GM12891 (cell line): ENCODE measurements at regions not wholly inside any gene's neighbourhood (a gene's known extent, or its start where the extent isn't known, plus 50 kb on each side); places are given as distances from the start of the nearest gene placed in this dataset.

ENCODE experiments used
- PAX5 ChIP-seq: IDR thresholded peaks from 2 replicates; pipeline ENCODE4 v1.6.1; 2011; ENCODE audit warnings: low read length, moderate library complexity, mild to moderate bottlenecking; ENCODE audit not compliant: insufficient read depth, severe bottlenecking
- POLR2A ChIP-seq: IDR thresholded peaks from 2 replicates; pipeline ENCODE4 v1.6.1; 2011; ENCODE audit warnings: low read depth, low read length, control low read depth
- POLR2AphosphoS5 ChIP-seq: IDR thresholded peaks from 2 replicates; pipeline ENCODE4 v1.6.1; 2011; ENCODE audit warnings: low read depth, low read length, control low read depth
- POU2F2 ChIP-seq: IDR thresholded peaks from 2 replicates; pipeline ENCODE4 v1.6.1; 2011; ENCODE audit warnings: low read depth, mild to moderate bottlenecking, control low read depth, low read length, moderate library complexity
- TAF1 ChIP-seq: IDR thresholded peaks from 2 replicates; pipeline ENCODE4 v1.6.1; 2011; ENCODE audit warnings: low read depth, low read length, control low read depth

DNA sequence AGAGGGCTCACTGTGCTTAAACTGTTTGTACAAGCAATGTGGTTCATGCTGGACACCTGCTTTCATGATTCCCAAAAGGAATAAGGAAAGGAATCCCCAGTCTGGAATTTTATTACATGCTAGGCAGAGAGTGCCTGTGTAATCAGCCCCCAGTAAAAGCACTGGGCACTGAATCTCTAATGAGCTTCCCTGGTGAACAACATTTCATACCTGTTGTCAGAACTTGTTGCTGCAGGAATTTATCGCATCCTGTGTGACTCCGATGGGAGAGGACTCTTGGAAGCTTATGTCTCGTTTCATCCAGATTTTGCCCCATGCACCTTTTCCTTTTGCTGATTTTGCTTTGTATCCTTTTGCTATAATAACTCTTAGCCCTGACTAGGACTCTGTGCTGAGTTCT is 190.2 kb upstream of the HMGA2 start:
- TF ChIP-seq TAF1, result no peak
- TF ChIP-seq POLR2A, result no peak
- no peak for TF ChIP-seq POU2F2
- no peak for TF ChIP-seq POLR2AphosphoS5
- TF ChIP-seq PAX5, result no peak
